Epithelial cell of proximal tubule (primary cell): ENCODE measurements at regions not wholly inside any gene's neighbourhood (a gene's known extent, or its start where the extent isn't known, plus 50 kb on each side); places are given as distances from the start of the nearest gene placed in this dataset.

ENCODE experiments used
- DNase-seq: peaks from one replicate; pipeline ENCODE4 v3.0.0-alpha.2; 2011; ENCODE audit warnings: low read depth
- H3K4me3 ChIP-seq: 2 replicates; pipeline ENCODE4 v1.5.1; 2011; ENCODE audit warnings: low read depth, mild to moderate bottlenecking, low read length
- CTCF ChIP-seq: conservative IDR thresholded peaks from 2 replicates; pipeline ENCODE4 v1.5.1; 2012; ENCODE audit warnings: low read depth, mild to moderate bottlenecking, low read length

GRCh38 chr22:48579043-48579927, 1248.4 kb downstream of the BRD1 start:
- DNase-seq = no peak
- no peak for TF ChIP-seq CTCF
- H3K4me3 ChIP-seq = no peak overlapping the region

- DNase-seq = no peak
- TF ChIP-seq CTCF = no peak
- H3K4me3 ChIP-seq = no peak overlapping the region
Observed at GRCh38 chr22:48578138-48579042, 1249.3 kb downstream of the BRD1 start.

GRCh38 chr22:48577691-48578090, 1250.0 kb downstream of the BRD1 start:
- no peak overlapping the region for H3K4me3 ChIP-seq
- TF ChIP-seq CTCF = no peak
- DNase-seq = no peak

- no peak overlapping the region for H3K4me3 ChIP-seq
- TF ChIP-seq CTCF = no peak
- DNase-seq = no peak
Observed at GRCh38 chr22:48577014-48577690, 1250.5 kb downstream of the BRD1 start.

GRCh38 chr22:48576333-48577013, 1251.2 kb downstream of the BRD1 start:
- no peak for TF ChIP-seq CTCF
- DNase-seq = no peak
- no peak overlapping the region for H3K4me3 ChIP-seq

GRCh38 chr22:48575618-48576332, 1251.9 kb downstream of the BRD1 start:
- no peak overlapping the region for H3K4me3 ChIP-seq
- no peak for DNase-seq
- no peak for TF ChIP-seq CTCF
